HepG2 (cell line): ENCODE measurements at regions not wholly inside any gene's neighbourhood (a gene's known extent, or its start where the extent isn't known, plus 50 kb on each side); places are given as distances from the start of the nearest gene placed in this dataset.

ENCODE experiments used
- BCL3 ChIP-seq: sonication (generic); formaldehyde crosslinking; IDR thresholded peaks from 2 replicates; pipeline ENCODE4 v1.5.1; 2020; ENCODE audit warnings: mild to moderate bottlenecking, missing genetic modification reagents, moderate library complexity
- ELF1 ChIP-seq: sonication (generic); formaldehyde crosslinking; IDR thresholded peaks from 2 replicates; pipeline ENCODE4 v1.4.0; 2020; ENCODE audit warnings: missing genetic modification reagents
- GABPA ChIP-seq, 2 experiments: IDR thresholded peaks; 2 replicates each; pipeline ENCODE4 v1.6.1; 2011 to 2016; ENCODE audit warnings: low read depth in 2 of 2, low read length in 1 of 2, missing biosample characterization in 1 of 2, missing genetic modification characterization in 1 of 2
- IRF1 ChIP-seq: sonication (generic); formaldehyde crosslinking; IDR thresholded peaks from 2 replicates; pipeline ENCODE4 v1.4.0; 2020; ENCODE audit warnings: low read depth, mild to moderate bottlenecking, missing genetic modification reagents
- POLR2AphosphoS5 ChIP-seq: IDR thresholded peaks from 2 replicates; pipeline ENCODE4 v1.6.1; 2012; ENCODE audit warnings: low read depth, low read length
- RBFOX2 ChIP-seq: fragments of 200-400 bp; formaldehyde crosslinking; IDR thresholded peaks from 2 replicates; pipeline ENCODE4 v1.6.1; 2017; ENCODE audit warnings: low read depth, mild to moderate bottlenecking, low read length
- ZNF510 ChIP-seq: sonication (generic); formaldehyde crosslinking; IDR thresholded peaks from 2 replicates; pipeline ENCODE4 v1.4.0; 2020; ENCODE audit warnings: low read depth, mild to moderate bottlenecking, missing genetic modification reagents
- ZNF589 ChIP-seq: sonication (generic); formaldehyde crosslinking; conservative IDR thresholded peaks from 2 replicates; pipeline ENCODE4 v1.8.0; 2022; ENCODE audit warnings: mild to moderate bottlenecking, moderate library complexity, missing genetic modification reagents

DNA sequence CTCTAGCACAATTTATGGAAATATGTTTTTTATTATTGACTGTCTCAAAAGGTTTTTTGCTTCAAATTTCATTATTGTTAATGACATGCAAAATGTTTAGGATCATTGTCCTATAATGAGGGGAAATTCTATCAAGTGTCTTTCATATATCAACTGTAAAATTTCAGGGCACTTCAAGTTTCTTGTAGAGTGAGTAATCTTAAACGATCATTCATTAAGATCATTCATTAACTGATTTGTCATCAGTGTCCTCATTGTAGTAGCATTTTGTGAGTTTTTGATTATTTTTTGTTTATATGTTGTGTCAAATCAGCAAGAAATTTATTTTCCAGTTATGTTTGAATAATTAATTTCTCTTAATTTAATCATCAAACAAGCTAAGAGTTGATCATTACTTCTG is 111.8 kb upstream of the PRDX6 start:
- no peak for TF ChIP-seq ZNF589 (CRISPR knock-in tag)
- no peak for TF ChIP-seq ELF1 (CRISPR knock-in tag)
- TF ChIP-seq IRF1 (CRISPR knock-in tag), result no peak
- no peak for TF ChIP-seq RBFOX2
- no peak for TF ChIP-seq GABPA (IDR thresholded peaks at IDR 0.05; ENCODE audit: low read depth, low read length)
- no peak for TF ChIP-seq GABPA (CRISPR knock-in tag; IDR thresholded peaks at IDR 0.05; ENCODE audit: low read depth)
- TF ChIP-seq BCL3, result no peak
- TF ChIP-seq ZNF510 (CRISPR knock-in tag), result no peak
- TF ChIP-seq POLR2AphosphoS5, result no peak
